Stimulated activated CD8-positive, alpha-beta memory T cell treated with anti-CD3 and anti-CD28 coated beads, Interleukin-4, amount 100 ng/mL, for 4 hours (primary cell): ENCODE measurements at regions not wholly inside any gene's neighbourhood (a gene's known extent, or its start where the extent isn't known, plus 50 kb on each side); places are given as distances from the start of the nearest gene placed in this dataset.

Experiments
- DNase-seq, 2 donors: peaks; one replicate each; pipeline ENCODE4 v3.0.0-alpha.2; 2020; ENCODE audit warnings: low read depth in 2 of 2, low spot score in 1 of 2

- DNase-seq, result no peak
These were observed 593.4 kb downstream of the QKI start for GRCh38 chr6:164007881-164008280.

- DNase-seq, result no peak
These were observed 591.9 kb downstream of the QKI start for GRCh38 chr6:164006459-164006858.

DNA sequence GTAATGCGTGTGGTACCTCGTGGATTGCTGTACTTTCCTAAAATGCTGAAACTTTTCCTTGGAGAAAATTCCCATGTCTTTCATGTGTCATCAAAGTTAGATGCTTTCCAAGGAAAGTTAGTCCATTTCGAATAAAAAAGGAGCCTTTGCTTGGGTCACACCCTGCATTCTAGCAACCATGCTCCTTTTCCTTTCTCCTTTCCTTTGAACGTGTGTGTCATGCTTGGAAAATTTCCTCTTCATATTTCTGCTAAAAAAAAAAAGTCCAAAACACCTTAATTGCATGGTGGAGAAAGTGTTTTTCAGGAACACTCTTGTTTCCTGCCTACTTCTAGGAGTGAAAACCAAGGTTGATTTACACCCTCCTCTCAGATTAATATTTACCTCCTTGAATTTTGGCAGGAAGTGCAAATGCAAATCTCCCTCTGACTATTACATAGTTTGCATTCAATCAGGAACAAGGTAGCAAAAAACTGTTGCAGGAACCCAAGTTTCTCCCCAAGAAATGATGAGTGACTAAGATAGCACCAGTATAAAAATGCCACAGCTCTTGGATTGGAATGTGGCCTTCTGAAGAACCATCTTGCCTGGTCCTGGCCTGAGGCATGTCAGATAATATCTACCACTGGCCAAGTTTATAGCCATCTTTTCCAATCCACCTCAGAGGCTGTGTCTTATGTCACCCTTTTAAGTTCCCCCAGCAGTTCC, 590.6 kb downstream of the QKI start:
- DNase-seq, result no peak

DNA sequence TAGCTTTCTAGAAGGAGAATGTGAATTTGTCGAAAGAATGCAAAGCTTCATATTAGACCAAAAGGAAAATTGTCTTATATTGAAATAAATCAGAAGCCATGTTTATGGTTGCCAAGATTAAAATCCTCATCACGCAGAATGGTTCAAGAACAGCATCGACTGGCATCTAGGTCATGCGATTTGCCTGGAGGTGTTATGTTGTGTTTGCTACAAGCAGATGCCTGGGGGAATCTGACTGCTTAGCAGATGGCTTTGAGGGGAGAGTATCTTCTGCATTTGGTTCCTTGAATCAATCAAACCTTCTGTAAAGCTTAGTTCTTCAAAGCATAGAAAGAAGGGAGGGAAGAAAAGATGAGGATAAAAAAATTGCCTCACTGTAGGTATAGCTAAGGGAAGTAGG, 585.8 kb downstream of the QKI start:
- DNase-seq, result no peak

DNA sequence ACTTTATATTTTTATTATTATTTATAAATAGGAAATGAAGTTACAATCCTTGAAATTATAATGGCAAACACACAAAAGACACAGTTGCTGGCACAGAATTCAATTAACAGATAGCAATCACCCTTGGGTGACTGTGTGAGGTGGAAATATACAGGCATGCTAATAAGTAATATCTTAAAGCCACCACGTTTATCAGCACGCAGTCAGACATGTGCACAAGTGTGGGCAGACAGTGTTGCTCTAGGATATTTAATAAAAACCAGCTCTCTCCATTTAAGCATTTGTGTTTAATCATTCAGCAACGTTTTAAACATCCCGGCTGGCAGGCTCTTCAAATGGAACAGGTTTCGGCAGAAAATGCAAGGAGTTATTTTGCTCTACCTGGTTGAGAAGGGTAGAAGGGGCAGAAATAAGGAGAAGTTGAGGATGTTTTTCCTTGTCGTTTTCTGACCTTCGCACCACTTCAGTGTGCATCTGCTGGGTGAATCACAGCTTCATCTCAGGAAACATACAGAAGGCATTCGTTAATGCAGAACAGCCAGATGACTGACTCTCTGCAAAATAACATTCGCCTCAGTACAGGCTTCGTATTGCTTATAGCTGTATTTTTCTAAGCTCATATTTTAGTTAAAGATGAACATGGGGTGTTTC, 585.1 kb downstream of the QKI start:
- no peak for DNase-seq

GRCh38 chr6:163998496-163998895, 584.0 kb downstream of the QKI start:
- no peak for DNase-seq

- no peak for DNase-seq
These were observed 582.0 kb downstream of the QKI start for GRCh38 chr6:163996491-163996890.

GRCh38 chr6:163994566-163994965, 580.0 kb downstream of the QKI start:
- DNase-seq, result no peak

DNA sequence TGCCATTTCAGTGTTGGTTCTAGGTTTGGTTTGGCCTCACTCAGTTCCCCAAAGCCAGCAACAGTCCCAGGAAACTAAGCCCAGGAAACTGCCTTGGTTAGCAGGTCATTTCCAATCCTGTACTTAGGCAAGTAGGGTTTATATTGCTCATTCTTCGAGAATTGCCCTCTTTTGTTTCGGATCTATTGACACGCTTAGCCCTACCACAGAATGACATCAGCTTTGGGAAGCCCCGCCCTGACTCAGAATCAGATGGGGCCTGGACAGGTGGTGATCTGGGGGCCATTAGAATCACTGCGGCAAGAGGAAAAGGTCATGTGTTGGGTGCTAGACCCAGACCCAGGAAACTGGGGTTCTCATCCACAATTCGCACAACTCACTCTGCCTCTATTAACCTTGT, 578.2 kb downstream of the QKI start:
- DNase-seq, result no peak

DNA sequence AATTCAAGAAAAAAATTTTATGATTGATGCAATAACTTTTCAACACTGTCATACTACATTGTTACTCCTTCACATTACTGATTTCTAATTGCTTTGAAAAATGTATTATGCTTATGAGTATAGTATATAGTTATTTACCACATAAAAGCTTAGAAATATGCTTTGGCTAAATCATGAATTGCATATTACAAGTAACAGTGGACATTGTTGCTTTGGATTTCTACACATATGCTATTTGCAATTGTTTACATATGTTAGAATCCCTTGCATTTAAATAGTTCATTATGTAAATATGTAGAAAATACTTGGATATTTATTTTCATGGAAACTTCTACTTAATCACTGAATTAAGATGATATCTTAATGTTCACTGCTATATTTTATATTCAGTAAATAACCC, 577.5 kb downstream of the QKI start:
- DNase-seq, result no peak

DNA sequence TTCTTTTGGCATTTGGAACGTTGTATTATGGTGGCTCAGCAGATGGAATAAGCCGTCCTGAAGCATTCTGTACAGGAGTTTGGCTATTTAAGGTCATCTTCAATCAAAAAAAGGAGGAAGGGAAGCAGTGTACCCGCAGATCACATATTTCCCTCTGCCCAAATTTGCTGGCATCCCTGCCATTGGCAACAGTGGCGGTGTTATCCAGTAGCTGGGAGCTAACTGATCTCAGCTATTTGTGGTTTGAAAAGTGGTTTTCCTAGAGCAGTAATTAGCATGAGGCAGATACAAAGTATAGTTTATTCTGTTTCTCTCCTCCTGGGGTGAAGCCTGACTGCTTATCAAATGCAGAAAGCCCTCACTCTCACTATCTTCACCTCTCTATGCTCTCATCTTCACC, 576.8 kb downstream of the QKI start:
- no peak for DNase-seq

DNA sequence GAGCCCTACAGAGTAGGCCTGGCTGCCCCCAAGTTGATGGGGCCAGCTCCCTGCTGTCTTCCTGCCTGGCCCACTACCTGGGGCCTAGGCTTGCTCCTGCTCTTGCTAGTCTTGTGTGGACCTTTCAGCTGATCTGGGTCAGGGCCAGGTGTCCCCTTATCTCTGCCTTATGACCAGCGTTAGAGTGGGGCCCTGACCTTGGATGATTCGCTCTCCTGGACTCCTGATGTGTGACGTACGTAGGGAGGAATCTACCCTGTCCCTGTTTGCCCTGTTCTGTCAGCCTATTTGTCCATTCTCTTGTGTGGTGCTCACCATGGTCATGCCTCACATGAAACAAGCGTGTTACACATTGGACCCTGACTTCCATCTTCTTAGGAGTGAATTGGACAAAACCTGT, 571.8 kb downstream of the QKI start:
- no peak for DNase-seq

DNA sequence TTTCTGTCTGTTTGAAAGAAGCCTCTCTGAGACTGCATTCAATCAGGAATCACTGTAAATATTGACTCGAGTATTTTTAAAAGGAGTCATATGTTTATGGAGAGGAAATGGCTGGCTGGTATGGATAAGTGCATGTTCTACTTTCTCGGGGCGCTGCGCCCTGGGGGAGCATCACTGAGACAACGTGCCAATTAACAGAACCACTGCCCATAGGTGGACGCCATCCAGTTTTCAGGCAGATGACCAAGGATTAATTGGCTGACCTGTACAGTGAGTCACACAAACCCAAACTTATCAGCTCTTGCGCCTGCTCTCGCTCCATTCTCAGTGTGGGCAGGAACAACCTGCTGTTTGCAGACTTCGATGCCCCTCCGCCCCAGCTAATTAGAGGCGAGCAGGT, 571.2 kb downstream of the QKI start:
- DNase-seq, result no peak

DNA sequence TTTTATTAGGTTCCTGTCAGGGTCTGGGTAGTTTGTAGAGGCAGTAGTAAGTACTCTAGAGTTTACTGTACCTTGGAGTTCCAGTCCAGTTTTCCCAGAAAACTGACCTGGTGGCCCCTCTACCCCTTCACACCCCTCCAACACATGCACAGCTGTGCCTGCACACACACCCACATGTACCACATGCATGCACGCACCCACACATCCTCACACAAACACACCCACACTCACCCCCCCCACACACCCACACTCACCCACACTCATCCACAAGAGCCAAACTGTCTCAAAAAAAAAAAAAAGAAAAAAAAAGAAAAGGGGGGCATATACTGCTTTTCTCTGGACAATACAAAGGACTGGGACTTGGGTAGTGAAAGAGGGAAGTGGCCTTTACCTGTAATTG, 570.5 kb downstream of the QKI start:
- DNase-seq, result no peak

DNA sequence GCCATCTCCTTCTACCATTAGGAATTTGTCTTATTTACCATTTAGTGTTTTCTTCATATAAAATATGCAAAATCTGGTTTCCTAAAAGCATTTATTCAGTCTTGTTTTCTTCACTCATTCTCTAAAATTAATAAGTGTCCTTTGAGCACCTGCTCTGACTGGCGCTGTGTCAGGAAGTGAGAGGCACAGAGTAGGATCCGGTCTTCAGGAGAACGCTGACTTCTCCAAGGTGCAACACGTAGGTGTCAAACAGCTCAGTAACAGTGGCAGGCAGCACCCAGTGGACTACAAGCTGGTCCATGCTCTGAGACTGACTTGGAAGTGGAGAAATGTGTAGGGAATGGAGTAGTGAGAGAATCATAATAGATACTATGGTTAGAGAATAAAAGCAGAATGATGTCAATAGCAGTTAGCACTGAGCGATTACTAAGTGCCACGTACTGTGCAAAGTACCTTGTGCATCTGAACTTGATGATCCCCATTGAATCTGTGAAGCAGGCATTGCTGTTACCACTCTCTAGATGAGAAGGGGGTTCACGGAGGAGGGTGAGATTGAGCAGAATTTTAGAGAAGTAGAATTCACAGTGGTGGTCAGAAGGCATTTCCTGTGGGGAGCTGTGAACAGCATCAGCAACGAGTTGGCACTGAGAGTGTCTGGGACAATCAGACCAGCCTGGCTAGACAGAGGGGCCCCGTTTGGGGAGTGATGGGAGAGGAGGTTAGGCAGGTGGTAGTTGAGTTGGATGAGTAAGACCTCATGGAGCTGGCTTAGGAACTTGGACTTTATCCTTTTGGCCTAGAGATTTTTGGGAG, 569.8 kb downstream of the QKI start:
- DNase-seq, result no peak

- no peak for DNase-seq
These were observed 569.2 kb downstream of the QKI start for GRCh38 chr6:163983679-163984078.

DNA sequence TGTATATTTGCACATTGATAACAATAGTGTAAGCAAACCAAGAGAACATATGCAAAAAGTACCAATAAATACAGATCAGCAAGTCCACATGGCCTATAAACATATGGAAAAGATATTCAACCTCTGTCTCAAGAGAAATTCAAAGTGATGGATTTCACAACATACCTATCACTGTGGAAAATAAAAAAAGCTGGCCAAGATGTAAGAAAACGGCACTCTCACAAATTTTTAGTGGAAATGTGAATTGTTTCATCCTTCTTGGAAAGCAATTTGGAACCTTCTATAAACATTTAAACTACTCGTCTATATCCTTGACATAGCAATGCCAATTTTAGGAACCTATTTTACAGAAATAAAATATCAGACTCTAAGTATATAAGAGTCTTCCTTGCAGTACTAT, 559.8 kb downstream of the QKI start:
- DNase-seq, result no peak

- DNase-seq, result no peak
These were observed 557.6 kb downstream of the QKI start for GRCh38 chr6:163971841-163972838.

DNA sequence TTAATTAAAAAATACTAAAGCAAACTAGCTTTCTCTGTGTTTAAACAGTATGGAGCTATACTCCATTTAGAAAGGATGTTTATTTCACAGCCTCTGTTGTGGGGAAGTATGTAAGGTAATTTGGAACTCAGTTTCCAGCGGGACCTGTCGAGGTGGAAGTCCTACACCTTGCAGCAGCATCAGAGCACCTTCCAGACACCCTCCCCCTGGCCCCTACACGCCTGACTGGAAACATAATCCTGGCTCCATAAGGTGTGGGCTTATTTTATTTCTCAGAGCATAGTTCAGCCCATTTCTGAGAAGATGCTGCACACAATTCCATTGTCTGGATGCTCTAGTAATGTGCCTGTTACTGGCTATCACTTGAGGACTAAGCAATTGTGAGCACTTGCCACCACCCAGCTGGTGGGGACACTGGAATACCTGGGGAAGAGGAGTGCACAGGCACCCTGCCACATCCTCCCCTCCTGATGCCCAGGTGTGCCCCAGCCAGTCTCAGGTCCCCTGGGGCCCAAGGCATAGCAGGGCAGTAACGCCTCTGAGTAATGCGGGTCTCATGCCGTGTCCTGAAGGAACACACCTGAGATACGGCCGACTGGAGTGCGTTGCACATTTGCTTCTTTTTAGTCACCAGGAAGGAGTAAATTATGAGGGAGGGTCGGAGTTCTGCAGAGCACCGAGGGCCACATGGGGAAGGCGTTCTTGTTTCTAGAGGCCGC, 556.5 kb downstream of the QKI start:
- DNase-seq, result no peak
